HG03060 (cell line): ENCODE measurements at regions not wholly inside any gene's neighbourhood (a gene's known extent, or its start where the extent isn't known, plus 50 kb on each side); places are given as distances from the start of the nearest gene placed in this dataset.
"Not testable (repeated sequence)": the region's sequence is repeated elsewhere in the genome, so short reads cannot be mapped to it uniquely, and the experiment has no call there.

Experiments
- ATAC-seq: cut with Tn5 transposase; IDR thresholded peaks from one replicate; pipeline ENCODE4 v1.9.1; 2021; ENCODE audit warnings: low read depth, moderate number of reproducible peaks; ENCODE audit not compliant: unreplicated experiment

DNA sequence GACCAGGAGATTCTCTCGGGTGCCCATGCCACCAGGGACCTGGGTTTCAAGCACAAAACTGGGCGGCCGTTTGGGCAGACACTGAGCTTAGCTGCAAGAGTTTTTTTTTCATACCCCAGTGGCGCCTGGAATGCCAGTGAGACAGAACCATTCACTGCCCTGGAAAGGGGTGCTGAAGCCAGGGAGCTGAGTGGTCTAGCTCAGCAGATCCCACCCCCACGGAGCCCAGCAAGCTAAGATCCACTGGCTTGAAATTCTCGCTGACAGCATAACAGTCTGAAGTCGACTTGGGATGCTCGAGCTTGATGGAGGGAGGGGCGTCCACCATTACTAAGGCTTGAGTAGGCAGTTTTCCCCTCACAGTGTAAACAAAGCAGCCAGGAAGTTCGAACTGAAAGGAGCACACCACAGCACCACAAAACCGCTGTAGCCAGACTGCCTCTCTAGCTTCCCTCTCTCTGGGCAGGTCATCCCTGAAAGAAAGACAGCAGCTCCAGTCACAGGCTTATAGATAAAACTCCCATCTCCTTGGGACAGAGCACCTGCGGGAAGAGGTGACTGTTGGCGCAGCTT lies 157.7 kb downstream of the GIPC2 start:
- ATAC-seq, result not testable (repeated sequence)

DNA sequence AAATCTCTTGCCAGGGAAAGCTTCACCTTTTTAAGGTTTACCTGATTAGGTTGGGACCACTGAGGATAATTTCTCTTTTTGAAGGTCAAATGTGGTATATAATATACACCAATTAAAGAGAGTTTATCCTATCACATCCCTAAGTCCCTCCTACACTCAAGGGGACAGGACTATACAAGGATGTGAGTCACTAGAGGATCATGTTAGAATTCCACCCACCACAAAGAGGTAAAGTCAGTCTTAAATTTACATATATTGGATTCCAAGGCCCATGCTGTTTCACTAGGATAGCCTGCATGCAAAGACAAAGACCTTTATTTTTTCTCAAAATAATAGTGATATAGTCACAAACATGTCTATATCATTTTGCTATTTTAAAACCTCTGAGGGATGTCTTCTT lies 164.4 kb downstream of the GIPC2 start:
- no peak for ATAC-seq

DNA sequence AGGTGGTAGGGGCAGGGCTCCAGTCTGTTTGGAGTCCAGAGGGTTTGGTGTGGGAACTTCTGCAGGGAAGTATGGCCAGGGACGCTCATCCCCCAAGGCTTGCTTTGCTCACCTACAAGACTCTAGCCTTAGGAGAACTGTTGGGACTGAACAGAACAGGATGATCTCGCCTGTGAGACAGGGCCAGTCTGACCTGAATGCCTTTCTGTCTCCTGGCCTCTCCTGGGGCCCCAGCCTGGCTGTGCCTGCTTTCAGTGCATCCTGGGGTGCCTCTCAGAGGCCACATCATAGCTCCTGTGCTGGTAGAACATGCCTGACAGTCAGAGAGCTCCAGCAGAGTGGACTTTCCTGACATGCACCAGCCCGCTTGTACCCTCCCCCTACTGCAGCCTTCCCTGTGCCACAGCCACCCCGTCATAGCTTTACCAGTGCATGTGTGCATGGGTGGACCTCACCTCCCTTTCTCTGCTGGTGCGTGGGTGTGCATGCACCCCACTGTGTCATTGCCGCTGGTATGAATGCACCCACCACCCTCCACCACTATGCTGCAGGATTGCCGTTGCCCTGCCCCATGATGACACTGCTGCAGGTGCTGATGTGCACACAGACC lies 165.8 kb downstream of the GIPC2 start:
- no peak for ATAC-seq

DNA sequence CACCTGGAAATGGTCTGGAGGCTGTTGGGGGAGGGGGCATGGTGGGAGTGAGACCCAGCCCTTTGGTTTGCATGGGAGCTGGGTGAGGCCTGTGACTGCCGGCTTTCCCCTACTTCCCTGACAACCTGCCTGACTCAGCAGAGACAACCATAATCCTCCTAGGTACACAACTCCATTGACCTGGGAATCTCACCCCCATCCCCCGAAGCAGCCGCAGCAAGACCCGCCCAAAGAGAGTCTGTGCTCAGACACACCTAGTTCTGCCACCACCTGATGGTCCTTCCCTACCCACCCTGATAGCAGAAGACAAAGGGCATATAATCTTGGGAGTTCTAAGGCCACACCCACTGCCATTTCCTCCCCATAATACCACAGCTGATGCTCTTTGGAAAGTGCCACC lies 168.6 kb downstream of the GIPC2 start:
- ATAC-seq, result no peak

DNA sequence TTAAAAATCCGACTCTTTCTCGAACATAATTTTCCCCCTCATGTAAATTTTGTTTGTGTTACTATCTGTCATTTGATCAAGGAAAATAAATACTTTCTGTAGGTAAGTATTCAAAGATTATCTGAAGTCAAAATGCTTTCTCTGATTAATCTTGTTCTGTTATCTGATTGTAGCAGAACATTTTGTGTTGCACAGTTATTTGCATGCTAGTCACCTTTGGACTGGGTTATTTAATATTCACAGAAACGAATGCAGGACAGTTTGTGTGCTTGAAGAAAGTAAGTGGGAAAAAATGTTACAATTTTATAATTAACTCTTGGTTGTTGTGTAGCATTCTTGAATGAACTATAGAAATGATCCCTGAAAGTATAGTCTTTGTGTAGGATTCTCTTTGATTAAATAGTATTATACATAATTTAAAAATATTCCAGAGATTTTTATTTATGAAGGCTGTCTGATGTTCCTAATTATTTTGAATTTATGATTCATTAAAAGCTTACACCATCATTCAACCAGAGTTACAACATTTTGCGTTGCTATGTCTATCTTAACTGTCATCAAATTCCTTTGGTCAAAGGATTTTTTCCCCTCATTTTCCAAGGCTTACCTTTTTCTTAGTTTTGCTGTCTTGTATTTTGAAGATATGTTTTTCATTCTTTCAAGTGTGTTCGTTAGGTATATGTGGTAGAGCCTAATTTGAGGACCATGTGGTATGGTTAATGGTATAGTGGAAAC lies 176.6 kb downstream of the GIPC2 start:
- ATAC-seq, result no peak

DNA sequence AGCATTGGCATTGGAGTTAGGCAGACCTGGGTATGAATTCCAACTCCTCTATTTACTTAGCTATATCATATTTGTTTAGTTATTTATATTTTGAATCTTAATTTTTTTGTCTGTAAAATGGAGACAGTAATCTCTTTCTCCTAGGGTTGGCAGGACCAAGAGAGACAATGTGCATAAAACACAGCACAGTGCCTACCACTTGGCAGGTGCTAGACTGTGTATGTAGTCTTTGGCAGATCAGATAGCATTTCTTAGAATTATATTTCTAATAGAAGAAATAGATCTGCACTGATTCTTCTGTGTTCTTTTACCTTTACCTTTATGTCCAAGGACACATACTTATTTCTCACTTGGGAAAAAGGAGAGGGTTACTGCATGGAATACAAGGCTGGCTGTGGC lies 177.2 kb downstream of the GIPC2 start:
- ATAC-seq, result no peak

DNA sequence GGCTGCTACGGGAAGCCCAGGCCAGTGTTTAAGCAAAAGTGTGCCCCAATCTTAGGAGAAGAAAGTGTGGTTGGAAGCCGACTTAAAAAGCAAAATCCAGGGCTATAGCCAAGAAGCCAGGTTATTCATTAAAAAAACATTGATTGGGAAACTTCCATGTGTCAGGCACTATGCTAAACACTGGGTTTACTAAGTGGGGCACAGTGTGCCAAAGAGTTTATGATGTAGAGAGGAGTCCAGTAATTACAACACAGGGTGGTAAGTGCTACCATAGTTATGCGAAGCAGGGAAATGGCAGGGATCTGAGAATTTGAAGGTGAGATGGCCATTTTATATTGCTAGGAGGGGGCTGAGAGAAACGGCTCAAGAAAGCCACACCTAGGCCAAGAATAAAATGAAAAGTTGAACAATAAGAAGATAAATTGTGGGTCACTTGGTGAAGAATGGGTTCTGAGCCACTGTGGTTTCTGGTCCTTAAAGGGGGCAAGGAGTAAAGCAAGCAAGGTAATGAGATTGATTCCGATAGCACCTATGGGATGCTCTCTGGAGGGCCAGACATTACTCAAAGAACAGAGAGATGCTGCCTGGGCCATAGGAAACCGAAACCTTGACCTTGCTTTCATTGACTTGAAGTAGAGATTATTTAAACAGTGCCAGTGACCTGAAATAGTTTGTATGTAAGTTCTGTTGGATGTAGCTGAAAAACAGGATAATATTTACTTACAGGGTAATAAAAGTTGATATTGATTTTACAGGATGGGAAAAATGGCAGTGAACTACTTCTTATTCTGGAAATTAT lies 177.8 kb downstream of the GIPC2 start:
- no peak for ATAC-seq

DNA sequence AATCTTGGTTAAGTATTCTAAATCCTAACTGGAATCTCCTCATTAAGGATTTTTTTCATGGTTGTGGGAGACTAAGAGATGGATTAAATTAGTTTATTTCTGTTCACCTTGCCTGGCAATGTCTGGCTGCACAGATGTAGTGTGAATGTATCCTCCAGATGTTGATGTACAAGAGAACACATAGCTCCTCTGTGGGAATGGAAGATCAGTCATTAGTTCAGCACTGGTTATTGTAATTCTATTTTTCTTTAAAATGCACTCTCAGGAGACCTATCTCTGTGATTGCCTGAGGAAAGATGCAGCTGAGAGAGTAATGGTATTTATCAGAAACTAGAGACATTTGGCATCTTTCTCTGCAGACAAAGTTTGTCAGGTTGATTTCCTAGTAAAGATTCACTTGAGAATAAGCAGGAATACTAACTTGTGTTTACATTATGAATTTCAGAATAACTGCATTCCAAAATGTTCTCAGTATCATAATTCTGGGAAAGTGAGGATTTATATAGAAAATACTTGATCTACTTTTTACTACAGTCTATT lies 178.6 kb downstream of the GIPC2 start:
- no peak for ATAC-seq

DNA sequence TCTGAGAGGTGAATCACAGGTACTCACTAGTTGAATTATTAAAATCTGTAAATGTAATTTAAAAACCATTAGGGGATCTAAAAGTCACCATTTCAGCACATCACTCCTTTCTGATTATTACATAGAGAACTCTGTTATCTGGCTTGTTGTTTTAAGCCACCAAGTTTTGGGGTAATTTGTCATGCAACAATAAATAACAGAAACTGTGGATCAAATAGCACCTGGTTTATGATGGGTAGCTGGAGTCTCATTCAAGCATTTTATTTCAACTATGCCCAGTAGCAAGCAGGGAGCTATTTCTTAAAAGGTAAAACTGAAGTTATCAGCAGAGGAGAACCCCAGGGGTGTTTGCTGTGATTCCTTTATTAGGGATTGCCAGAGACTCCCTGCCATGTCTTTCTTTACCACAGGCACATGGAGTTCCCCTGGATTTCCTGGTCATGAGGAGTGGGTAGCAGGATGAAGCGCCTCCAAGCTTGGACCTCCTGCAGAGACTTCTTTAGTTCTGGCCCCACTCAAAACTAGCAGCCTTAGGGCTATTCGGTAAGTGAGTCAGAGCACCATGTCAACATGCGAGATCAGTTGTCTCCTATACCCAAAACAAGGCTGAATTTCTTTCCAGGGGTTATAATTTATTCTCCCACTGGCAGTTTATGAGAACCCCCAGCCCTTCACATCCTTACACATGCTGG lies 179.2 kb downstream of the GIPC2 start:
- no peak for ATAC-seq

DNA sequence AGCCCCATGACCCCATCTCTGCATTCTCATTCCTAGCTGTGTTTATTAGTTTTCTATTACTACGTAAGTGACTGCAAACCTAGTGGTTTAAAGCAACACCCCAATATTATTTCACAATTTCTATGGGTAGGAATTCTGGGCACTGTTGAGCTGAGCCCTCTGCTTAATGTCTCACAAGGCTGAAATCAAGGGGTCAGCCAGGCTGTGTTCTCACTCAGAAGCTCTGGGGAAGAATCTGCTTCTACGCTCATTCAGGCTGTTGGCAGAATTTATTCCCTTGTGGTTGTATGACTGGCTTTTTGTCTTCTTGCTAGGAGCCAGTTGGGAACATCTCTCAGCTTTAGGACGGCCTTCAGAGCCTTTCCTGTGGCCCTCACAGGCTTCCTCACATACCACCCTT lies 181.0 kb downstream of the GIPC2 start:
- no peak for ATAC-seq

DNA sequence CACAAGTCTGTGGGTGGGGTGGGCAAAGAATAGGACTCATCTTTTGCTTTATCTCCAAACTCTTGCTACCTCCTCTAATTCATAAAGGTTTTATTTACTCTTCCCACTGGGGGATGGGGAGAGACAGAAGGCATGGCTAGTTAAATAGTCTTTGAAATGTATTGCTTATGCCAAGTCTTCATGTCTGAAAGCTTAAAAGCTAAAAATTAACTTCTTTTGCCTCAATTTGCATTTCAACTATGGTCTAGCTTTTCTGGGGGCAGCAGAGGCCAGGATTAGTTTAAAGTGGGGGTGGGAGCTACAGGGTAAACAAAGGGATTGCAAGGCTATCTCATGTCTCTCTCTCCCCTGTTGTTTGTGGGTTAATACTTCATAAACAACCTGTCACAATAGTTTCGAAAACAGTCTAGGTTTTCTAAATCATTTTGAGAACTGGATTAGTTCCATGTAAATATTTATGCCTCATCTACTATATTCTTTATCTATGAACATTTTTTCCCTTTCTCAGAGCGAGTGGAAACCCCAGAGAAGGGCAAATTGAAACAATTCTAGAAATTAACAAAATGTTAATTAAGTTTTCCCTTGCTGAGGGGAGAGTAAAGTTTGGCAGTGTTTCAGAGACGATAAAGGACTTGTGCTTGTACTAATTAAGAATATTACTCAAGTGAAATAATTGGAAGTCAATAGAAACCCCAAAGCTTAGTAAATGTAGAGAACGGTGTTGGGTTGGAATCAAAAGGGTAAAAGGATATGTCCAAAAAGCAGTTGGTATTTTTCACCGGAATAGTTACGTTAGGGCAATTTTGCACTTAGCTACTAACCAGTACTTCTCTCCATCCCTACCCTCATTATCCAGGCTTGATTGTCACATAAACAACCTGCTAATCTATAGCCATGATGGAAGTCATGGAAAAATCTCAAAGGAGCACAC lies 182.2 kb downstream of the GIPC2 start:
- no peak for ATAC-seq

DNA sequence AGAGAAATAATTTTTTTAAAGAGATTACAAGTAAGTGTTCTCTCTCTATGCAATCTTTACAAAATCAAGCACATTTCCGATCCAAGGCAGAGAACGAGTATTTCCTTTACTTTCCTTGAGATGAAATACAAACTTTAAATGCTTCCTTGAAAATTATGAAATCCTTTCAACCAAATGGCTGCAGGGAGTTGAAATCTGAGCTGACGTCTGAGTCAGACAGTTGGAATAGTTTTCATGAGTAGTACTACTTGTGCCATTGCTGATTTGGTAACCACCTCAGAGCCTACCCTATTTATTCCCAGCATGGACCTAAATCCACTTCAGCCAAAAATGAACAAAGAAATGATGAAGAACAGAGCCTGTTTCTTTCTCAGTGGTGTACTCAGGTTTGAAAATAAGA lies 183.6 kb downstream of the GIPC2 start:
- ATAC-seq, result no peak

DNA sequence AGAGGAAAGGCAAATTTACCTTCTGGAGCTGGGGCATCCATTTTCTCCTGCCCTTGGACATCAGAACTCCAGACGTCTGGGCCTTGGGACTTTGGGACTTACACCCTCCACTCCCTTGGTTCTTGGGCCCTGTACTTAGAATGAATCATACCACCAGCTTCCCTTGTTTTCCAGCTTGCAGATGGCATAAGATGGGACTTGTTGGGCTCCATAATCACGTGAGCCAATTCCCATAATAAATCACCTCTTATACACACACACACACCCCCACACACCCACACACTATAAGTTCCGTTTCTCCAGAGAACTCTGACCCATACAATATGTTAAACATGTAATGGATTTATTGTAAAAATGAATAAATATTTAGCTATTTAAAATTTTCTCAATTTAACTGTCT lies 185.7 kb downstream of the GIPC2 start:
- ATAC-seq, result no peak

DNA sequence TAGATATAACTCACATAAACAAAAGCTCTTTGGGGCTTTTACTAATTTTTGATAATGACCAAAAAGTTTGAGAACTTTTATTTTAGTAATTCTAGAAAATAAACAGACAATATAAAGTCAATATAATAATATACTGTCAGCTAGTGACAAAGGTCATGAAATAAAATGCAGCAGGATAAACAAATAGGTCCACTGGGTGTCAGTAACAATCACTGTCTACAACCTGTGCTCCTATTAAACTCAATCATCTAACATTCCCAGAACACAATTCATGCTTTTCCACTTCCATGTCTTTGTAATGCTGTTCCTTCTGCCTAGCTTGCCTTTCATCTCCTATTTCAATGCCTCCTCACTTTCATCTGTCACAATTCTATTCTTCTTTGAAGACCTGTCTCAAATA lies 186.1 kb downstream of the GIPC2 start:
- no peak for ATAC-seq

DNA sequence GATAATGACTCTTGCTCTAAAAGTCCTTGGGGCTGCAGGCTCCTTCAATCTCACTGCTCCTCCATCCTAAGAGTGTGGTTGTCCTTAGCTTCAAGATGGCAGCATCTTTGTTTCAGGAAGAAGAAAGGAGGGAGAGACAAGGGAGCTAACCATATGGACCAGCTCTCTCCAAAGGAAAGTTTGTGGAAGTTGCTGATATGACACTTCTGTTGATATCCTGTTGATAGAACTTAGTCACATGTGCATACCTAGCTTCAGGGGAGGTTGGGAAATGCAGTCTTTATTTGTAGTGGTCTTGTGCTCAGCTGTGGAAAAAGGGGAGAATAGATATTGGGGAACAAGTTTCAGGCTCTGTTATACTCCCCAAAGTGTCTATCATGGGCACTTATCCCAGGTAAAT lies 186.9 kb downstream of the GIPC2 start:
- ATAC-seq, result no peak

DNA sequence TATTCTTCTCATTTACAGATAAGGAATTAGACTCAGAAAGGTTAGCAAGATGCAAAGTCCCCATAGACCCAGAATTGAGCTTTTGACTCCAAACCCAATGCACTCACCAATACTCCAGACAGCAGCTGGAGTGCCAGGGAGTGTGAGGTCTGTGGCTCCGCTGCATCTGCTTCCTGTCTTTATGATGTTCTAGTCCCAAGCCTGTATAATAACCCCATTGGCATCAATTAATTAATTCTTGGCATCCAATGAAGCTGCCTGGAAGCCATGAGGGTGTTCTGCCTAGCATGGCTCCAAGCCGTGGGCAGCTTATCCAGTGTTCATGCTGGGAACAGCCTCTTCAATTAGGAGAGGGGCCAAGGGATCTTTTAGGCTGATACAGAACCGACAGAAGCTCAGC lies 188.7 kb downstream of the GIPC2 start:
- no peak for ATAC-seq

DNA sequence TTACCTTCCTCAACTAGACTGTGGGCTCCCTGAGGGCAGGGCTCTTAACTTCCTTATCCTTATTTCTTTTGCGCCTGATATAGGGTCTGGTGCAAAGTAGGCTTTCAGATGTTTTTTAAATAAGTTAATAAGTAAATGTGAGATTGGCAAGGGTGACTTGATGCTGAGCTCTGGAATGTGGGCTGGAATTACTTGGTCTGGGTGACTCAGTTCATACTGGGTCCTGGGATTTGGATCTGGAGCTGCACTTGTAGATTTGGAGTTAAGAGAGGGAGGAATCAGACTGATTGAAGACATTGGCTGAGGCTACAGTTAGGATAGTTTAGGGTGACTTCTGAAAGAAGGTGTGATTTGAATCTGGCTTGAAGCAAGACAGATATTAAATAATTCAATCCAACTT lies 190.9 kb downstream of the GIPC2 start:
- no peak for ATAC-seq

DNA sequence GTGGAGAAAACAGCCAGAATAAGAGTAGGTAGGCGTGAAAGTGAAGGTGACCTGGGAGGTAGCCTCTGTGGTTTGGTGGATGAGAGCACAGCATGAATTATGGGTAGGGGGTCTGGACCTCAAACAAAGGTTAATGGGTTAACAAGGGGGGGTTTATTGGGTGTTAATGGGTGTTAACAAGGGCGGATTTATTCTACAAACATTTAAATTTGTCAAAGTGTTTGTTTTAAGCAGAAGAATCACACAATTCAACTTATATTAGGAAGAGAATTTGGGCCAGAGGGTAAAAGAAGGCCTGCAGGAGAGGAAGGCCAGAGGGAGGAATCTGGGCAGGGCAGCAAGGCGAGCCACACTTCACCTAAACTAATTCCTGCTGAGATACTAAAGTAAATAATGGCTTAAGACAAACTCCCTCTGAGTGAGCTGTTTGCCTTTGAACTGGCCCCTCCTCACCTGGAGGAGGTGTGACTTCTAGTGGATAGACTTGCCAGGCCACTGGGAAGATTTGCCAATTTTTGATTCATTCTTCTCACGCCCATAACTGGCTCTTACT lies 191.7 kb downstream of the GIPC2 start:
- no peak for ATAC-seq

DNA sequence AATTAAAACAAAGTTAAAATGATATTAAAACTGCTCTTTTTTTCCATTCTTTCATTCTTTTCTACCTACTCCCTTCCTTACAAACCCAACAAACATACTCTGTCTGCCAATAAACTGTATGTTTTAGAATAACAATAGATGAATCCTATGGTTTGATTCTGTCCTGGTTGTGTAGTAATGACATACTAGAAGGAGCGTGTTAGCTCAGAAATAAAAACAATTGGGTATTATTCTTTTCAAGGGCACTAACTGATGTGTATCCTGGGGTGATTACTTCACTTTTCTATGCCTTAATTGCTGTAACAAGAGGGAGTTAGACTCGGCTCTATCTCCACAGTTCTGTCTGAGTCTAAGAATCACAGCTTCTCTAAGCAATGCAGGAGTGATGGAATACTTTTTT lies 194.4 kb downstream of the GIPC2 start:
- no peak for ATAC-seq
